Uterus (tissue), 2 donors: ENCODE measurements at regions not wholly inside any gene's neighbourhood (a gene's known extent, or its start where the extent isn't known, plus 50 kb on each side); places are given as distances from the start of the nearest gene placed in this dataset.

Experiments used
- CTCF ChIP-seq, 4 experiments: fragments of 200-600 bp in 2 of 4; fragments of 450-650 bp in 2 of 4; sonication (generic) in 2 of 4; IDR thresholded peaks; one replicate each; pipeline ENCODE4 v1.5.1; 2016 to 2019; ENCODE audit warnings: antibody characterized with exemption in 4 of 4, mild to moderate bottlenecking in 2 of 4, moderate library complexity in 1 of 4
- POLR2A ChIP-seq, 2 donors: fragments of 450-650 bp; IDR thresholded peaks; one replicate each; pipeline ENCODE4 v1.6.1; 2016; ENCODE audit warnings: antibody characterized with exemption in 2 of 2, mild to moderate bottlenecking in 1 of 2, moderate library complexity in 1 of 2

GRCh38 chr1:189701606-189702005 lies 776.1 kb downstream of the BRINP3 start:
- TF ChIP-seq POLR2A (IDR thresholded peaks at IDR 0.05) (no peak), CTCF (IDR thresholded peaks at IDR 0.05) (no peak)
